Neural cell (in vitro differentiated cells): ENCODE measurements at regions not wholly inside any gene's neighbourhood (a gene's known extent, or its start where the extent isn't known, plus 50 kb on each side); places are given as distances from the start of the nearest gene placed in this dataset.

ENCODE experiments used
- CTCF ChIP-seq: fragments of 450-650 bp; IDR thresholded peaks from 2 replicates; pipeline ENCODE4 v1.5.1; 2014; ENCODE audit warnings: antibody characterized with exemption, mild to moderate bottlenecking, moderate library complexity; ENCODE audit not compliant: poor library complexity, severe bottlenecking
- EP300 ChIP-seq: fragments of 450-650 bp; conservative IDR thresholded peaks from 2 replicates; pipeline ENCODE4 v1.6.1; 2014; ENCODE audit warnings: antibody characterized with exemption, mild to moderate bottlenecking, moderate library complexity; ENCODE audit not compliant: poor library complexity, severe bottlenecking
- EZH2 ChIP-seq: fragments of 200-600, 300-800 bp; shearing (Covaris generic), sonication (generic); IDR thresholded peaks from 2 replicates; pipeline ENCODE4 v1.6.1; 2014; ENCODE audit warnings: antibody characterized with exemption, low read length, borderline replicate concordance, mild to moderate bottlenecking; ENCODE audit not compliant: insufficient read depth, poor library complexity, severe bottlenecking
- MXI1 ChIP-seq: fragments of 450-650 bp; conservative IDR thresholded peaks from 2 replicates; pipeline ENCODE4 v1.6.1; 2014; ENCODE audit warnings: antibody characterized with exemption, mild to moderate bottlenecking; ENCODE audit not compliant: poor library complexity, severe bottlenecking
- POLR2AphosphoS5 ChIP-seq: IDR thresholded peaks from 2 replicates; pipeline ENCODE4 v1.6.1; 2012
- RAD21 ChIP-seq: fragments of 450-650 bp; conservative IDR thresholded peaks from 2 replicates; pipeline ENCODE4 v1.6.1; 2014; ENCODE audit warnings: antibody characterized with exemption, mild to moderate bottlenecking, moderate library complexity
- REST ChIP-seq: IDR thresholded peaks from 2 replicates; pipeline ENCODE4 v1.6.1; 2012; ENCODE audit warnings: borderline replicate concordance
- SMC3 ChIP-seq: fragments of 450-650 bp; conservative IDR thresholded peaks from 2 replicates; pipeline ENCODE4 v1.6.1; 2014; ENCODE audit warnings: antibody characterized with exemption, mild to moderate bottlenecking, moderate library complexity; ENCODE audit not compliant: poor library complexity
- TAF1 ChIP-seq: IDR thresholded peaks from 2 replicates; pipeline ENCODE4 v1.6.1; 2012; ENCODE audit warnings: low read depth

- TF ChIP-seq REST (no peak), CTCF (no peak), EZH2 (no peak), SMC3 (no peak), POLR2AphosphoS5 (no peak), EP300 (no peak), RAD21 (no peak), MXI1 (no peak), TAF1 (no peak)
Measured at GRCh38 chr4:104743215-104743653, 248.5 kb upstream of the CXXC4 start.
